Suprapubic skin (tissue), 3 donors: ENCODE measurements at regions not wholly inside any gene's neighbourhood (a gene's known extent, or its start where the extent isn't known, plus 50 kb on each side); places are given as distances from the start of the nearest gene placed in this dataset.

Experiments
- CTCF ChIP-seq, 2 donors: fragments of 200-600 bp in 1 of 2; fragments of 450-650 bp in 1 of 2; sonication (generic) in 1 of 2; IDR thresholded peaks; one replicate each; pipeline ENCODE4 v1.5.1; 2016 to 2019; ENCODE audit warnings: antibody characterized with exemption in 2 of 2, mild to moderate bottlenecking in 1 of 2, moderate library complexity in 1 of 2
- POLR2A ChIP-seq, 2 donors: fragments of 450-650 bp; IDR thresholded peaks; one replicate each; pipeline ENCODE4 v1.6.1; 2017; ENCODE audit warnings: antibody characterized with exemption in 2 of 2, mild to moderate bottlenecking in 2 of 2, moderate library complexity in 2 of 2

GRCh38 chr1:104807590-104807989, 1057.9 kb downstream of the AMY1C start:
- no peak for TF ChIP-seq CTCF (IDR thresholded peaks at IDR 0.05)
- TF ChIP-seq POLR2A (IDR thresholded peaks at IDR 0.05) = no peak
